ENCODE measurements at regions not wholly inside any gene's neighbourhood (a gene's known extent, or its start where the extent isn't known, plus 50 kb on each side); places are given as distances from the start of the nearest gene placed in this dataset.

- TF ChIP-seq EZH2phosphoT487 (IDR thresholded peaks at IDR 0.05; ENCODE audit: low read depth) (no peak), CTCF (IDR thresholded peaks at IDR 0.05; ENCODE audit: low read depth, low read length) (no peak)
- H3K27me3 ChIP-seq (ENCODE audit: low read depth, low read length), result peaks cover 70% of the 10 kb centered on the region
- H2AFZ ChIP-seq (ENCODE audit: low read depth, low read length), result no peak overlapping the region
- no peak overlapping the region for H3K4me2 ChIP-seq (ENCODE audit: low read length)
- no peak overlapping the region for H3K9ac ChIP-seq (ENCODE audit: low read length)
- H3K9me3 ChIP-seq (ENCODE audit: insufficient read depth, low read length), result no peaks in the 10 kb centered on the region
- peaks cover 13% of the 10 kb centered on the region for H3K4me1 ChIP-seq (ENCODE audit: low read length)
- no peaks in the 10 kb centered on the region for H3K36me3 ChIP-seq (replicated peaks; ENCODE audit: low read depth, low read length)
- H3K79me2 ChIP-seq (ENCODE audit: low read length), result no peaks in the 10 kb centered on the region
- no peak overlapping the region for H3K27ac ChIP-seq (ENCODE audit: low read length)
- no peak overlapping the region for H3K4me3 ChIP-seq (ENCODE audit: low read length)
- H4K20me1 ChIP-seq (ENCODE audit: insufficient read depth, low read length), result no peaks in the 10 kb centered on the region
Measured at GRCh38 chr20:56831795-56832194, 202.7 kb downstream of the TFAP2C start.

- no peak overlapping the region for H3K27ac ChIP-seq (ENCODE audit: low read length)
- no peak overlapping the region for H3K4me3 ChIP-seq (ENCODE audit: low read length)
- H3K9me3 ChIP-seq (ENCODE audit: insufficient read depth, low read length), result no peaks in the 10 kb centered on the region
- H4K20me1 ChIP-seq (ENCODE audit: insufficient read depth, low read length), result no peaks in the 10 kb centered on the region
- H3K9ac ChIP-seq (ENCODE audit: low read length), result no peak overlapping the region
- H3K27me3 ChIP-seq (ENCODE audit: low read depth, low read length), result peaks cover 83% of the 10 kb centered on the region
- TF ChIP-seq EZH2phosphoT487 (IDR thresholded peaks at IDR 0.05; ENCODE audit: low read depth) (no peak), CTCF (IDR thresholded peaks at IDR 0.05; ENCODE audit: low read depth, low read length) (no peak)
- peak overlapping the region; percentile 7; the same call in 1 of the 2 replicates for H3K4me2 ChIP-seq (ENCODE audit: low read length)
- H3K4me1 ChIP-seq (ENCODE audit: low read length), result peaks cover 13% of the 10 kb centered on the region
- H2AFZ ChIP-seq (ENCODE audit: low read depth, low read length), result no peak overlapping the region
- H3K79me2 ChIP-seq (ENCODE audit: low read length), result no peaks in the 10 kb centered on the region
- H3K36me3 ChIP-seq (replicated peaks; ENCODE audit: low read depth, low read length), result no peaks in the 10 kb centered on the region
Measured at GRCh38 chr20:56833427-56833826, 204.3 kb downstream of the TFAP2C start.

GRCh38 chr20:56835829-56836550 lies 206.9 kb downstream of the TFAP2C start:
- H3K27ac ChIP-seq (ENCODE audit: low read length), result no peak overlapping the region
- no peak overlapping the region for H3K4me3 ChIP-seq (ENCODE audit: low read length)
- no peaks in the 10 kb centered on the region for H3K36me3 ChIP-seq (replicated peaks; ENCODE audit: low read depth, low read length)
- H3K79me2 ChIP-seq (ENCODE audit: low read length), result no peaks in the 10 kb centered on the region
- H3K9me3 ChIP-seq (ENCODE audit: insufficient read depth, low read length), result no peaks in the 10 kb centered on the region
- no peak overlapping the region for H3K4me2 ChIP-seq (ENCODE audit: low read length)
- TF ChIP-seq CTCF (IDR thresholded peaks at IDR 0.05; ENCODE audit: low read depth, low read length), result no peak
- no peak for TF ChIP-seq EZH2phosphoT487 (IDR thresholded peaks at IDR 0.05; ENCODE audit: low read depth)
- no peak overlapping the region for H3K9ac ChIP-seq (ENCODE audit: low read length)
- H3K27me3 ChIP-seq (ENCODE audit: low read depth, low read length), result peaks cover 72% of the 10 kb centered on the region
- no peaks in the 10 kb centered on the region for H4K20me1 ChIP-seq (ENCODE audit: insufficient read depth, low read length)
- H3K4me1 ChIP-seq (ENCODE audit: low read length), result peaks cover 13% of the 10 kb centered on the region
- H2AFZ ChIP-seq (ENCODE audit: low read depth, low read length), result no peak overlapping the region

DNA sequence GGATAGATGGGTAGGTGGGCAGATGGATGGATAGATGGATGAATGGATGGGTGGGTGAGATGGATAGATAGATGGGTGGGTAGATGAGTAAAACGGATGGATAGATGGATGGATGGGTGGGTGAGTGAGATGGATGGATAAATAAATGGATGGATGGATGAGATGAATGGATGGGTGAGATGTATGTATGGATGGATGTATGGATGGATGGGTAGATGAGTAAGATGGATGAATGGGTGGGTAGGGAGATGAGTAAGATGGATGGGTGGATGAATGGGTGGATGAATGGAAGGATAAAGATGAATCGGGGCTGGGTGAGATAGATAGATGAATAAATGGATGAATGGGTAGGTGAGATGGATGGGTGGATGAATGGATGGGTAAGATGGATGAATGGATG lies 210.1 kb downstream of the TFAP2C start:
- H3K9ac ChIP-seq (ENCODE audit: low read length), result no peak overlapping the region
- peaks cover 55% of the 10 kb centered on the region for H3K27me3 ChIP-seq (ENCODE audit: low read depth, low read length)
- TF ChIP-seq EZH2phosphoT487 (IDR thresholded peaks at IDR 0.05; ENCODE audit: low read depth) (no peak), CTCF (IDR thresholded peaks at IDR 0.05; ENCODE audit: low read depth, low read length) (no peak)
- H3K27ac ChIP-seq (ENCODE audit: low read length), result no peak overlapping the region
- no peak overlapping the region for H2AFZ ChIP-seq (ENCODE audit: low read depth, low read length)
- H3K4me1 ChIP-seq (ENCODE audit: low read length), result peaks cover 11% of the 10 kb centered on the region
- H3K9me3 ChIP-seq (ENCODE audit: insufficient read depth, low read length), result peaks cover 6% of the 10 kb centered on the region; the same call in 1 of the 2 replicates
- no peaks in the 10 kb centered on the region for H4K20me1 ChIP-seq (ENCODE audit: insufficient read depth, low read length)
- no peak overlapping the region for H3K4me3 ChIP-seq (ENCODE audit: low read length)
- no peak overlapping the region for H3K4me2 ChIP-seq (ENCODE audit: low read length)
- no peaks in the 10 kb centered on the region for H3K36me3 ChIP-seq (replicated peaks; ENCODE audit: low read depth, low read length)
- no peaks in the 10 kb centered on the region for H3K79me2 ChIP-seq (ENCODE audit: low read length)
